CD4-positive, alpha-beta T cell (primary cell): ENCODE measurements at regions not wholly inside any gene's neighbourhood (a gene's known extent, or its start where the extent isn't known, plus 50 kb on each side); places are given as distances from the start of the nearest gene placed in this dataset.

Source experiments
- ATAC-seq: fragments of 200-7000 bp; cut with Tn5 transposase; one replicate; pipeline ENCODE4 v1.10.0; 2022; ENCODE audit warnings: mild to moderate bottlenecking; ENCODE audit not compliant: poor library complexity
- CTCF ChIA-PET: fragments of 350-600 bp; sonication (Branson Sonifier 250); formaldehyde crosslinking; loops from one replicate; lab custom pipeline; 2021; ENCODE audit warnings: antibody characterized with exemption, inconsistent platforms; lab: Charles Lee
- POLR2A ChIA-PET: fragments of 350-600 bp; sonication (Branson Sonifier 250); formaldehyde crosslinking; loops from one replicate; lab custom pipeline; 2021; ENCODE audit warnings: antibody characterized with exemption, inconsistent platforms; lab: Charles Lee
- DNase-seq, 14 experiments: peaks; one replicate each; pipeline ENCODE4 v3.0.0-alpha.2; 2013 to 2020; ENCODE audit warnings: mixed read lengths in 2 of 14
- H3K27ac ChIP-seq, 2 donors: one replicate each; pipeline versions ENCODE4 v1.5.1 to v1.7.0; 2013; ENCODE audit warnings: low read length in 2 of 2, low read depth in 1 of 2, mild to moderate bottlenecking in 1 of 2
- H3K27me3 ChIP-seq, 2 experiments: 1 replicate in 1 of 2; 2 replicates in 1 of 2; pipeline versions ENCODE4 v1.6.1 to v1.7.0; 2013; ENCODE audit warnings: low read length in 2 of 2, control low read depth in 1 of 2, mild to moderate bottlenecking in 1 of 2, moderate library complexity in 1 of 2; ENCODE audit not compliant: insufficient read depth in 2 of 2, control insufficient read depth in 1 of 2
- H3K36me3 ChIP-seq: one replicate; pipeline ENCODE4 v1.6.1; 2013; ENCODE audit warnings: low read length, control low read depth; ENCODE audit not compliant: insufficient read depth
- H3K4me1 ChIP-seq: one replicate; pipeline ENCODE4 v1.6.1; 2013; ENCODE audit warnings: low read length, control low read depth; ENCODE audit not compliant: insufficient read depth
- H3K4me3 ChIP-seq: one replicate; pipeline ENCODE4 v1.5.1; 2013; ENCODE audit warnings: mild to moderate bottlenecking, low read length, moderate library complexity
- H3K9me3 ChIP-seq, 2 experiments: 1 replicate in 1 of 2; 2 replicates in 1 of 2; pipeline versions ENCODE4 v1.6.1 to v1.7.0; 2013; ENCODE audit warnings: low read length in 2 of 2, mild to moderate bottlenecking in 2 of 2, control low read depth in 1 of 2, moderate library complexity in 1 of 2; ENCODE audit not compliant: control insufficient read depth in 1 of 2, insufficient read depth in 1 of 2
- H3K27ac Mint-ChIP-seq: one replicate; pipeline ENCODE4 v1.8.0; 2020; ENCODE audit warnings: mixed read lengths
- H3K27me3 Mint-ChIP-seq: one replicate; pipeline ENCODE4 v1.8.0; 2021; ENCODE audit warnings: mixed read lengths
- H3K36me3 Mint-ChIP-seq: one replicate; pipeline ENCODE4 v1.8.0; 2021; ENCODE audit warnings: low read depth, mixed read lengths
- H3K4me1 Mint-ChIP-seq: one replicate; pipeline ENCODE4 v1.8.0; 2021; ENCODE audit warnings: low read depth, mixed read lengths
- H3K4me3 Mint-ChIP-seq: one replicate; pipeline ENCODE4 v1.8.0; 2020; ENCODE audit warnings: mild to moderate bottlenecking, mixed read lengths
- H3K9me3 Mint-ChIP-seq: one replicate; pipeline ENCODE4 v1.8.0; 2020; ENCODE audit warnings: mixed read lengths
- intact Hi-C, 2 experiments: fragments of 100-400 bp; cut with DNase I in 1 of 2; cut with micrococcal nuclease in 1 of 2; formaldehyde crosslinking; loops; one replicate each; pipeline versions ENCODE4 v1.15.1 to v1.9.0; 2023 to 2025; cut with DNase I, micrococcal nuclease
- TF ChIP-seq, protein P1 (sequence below): fragments of 200-600 bp; IDR thresholded peaks from one replicate; pipeline ENCODE4 v1.8.0; 2022; ENCODE audit warnings: antibody characterized with exemption, mild to moderate bottlenecking

- no peaks in the 10 kb centered on the region for H3K36me3 ChIP-seq
- TF ChIP-seq, protein P1, sequence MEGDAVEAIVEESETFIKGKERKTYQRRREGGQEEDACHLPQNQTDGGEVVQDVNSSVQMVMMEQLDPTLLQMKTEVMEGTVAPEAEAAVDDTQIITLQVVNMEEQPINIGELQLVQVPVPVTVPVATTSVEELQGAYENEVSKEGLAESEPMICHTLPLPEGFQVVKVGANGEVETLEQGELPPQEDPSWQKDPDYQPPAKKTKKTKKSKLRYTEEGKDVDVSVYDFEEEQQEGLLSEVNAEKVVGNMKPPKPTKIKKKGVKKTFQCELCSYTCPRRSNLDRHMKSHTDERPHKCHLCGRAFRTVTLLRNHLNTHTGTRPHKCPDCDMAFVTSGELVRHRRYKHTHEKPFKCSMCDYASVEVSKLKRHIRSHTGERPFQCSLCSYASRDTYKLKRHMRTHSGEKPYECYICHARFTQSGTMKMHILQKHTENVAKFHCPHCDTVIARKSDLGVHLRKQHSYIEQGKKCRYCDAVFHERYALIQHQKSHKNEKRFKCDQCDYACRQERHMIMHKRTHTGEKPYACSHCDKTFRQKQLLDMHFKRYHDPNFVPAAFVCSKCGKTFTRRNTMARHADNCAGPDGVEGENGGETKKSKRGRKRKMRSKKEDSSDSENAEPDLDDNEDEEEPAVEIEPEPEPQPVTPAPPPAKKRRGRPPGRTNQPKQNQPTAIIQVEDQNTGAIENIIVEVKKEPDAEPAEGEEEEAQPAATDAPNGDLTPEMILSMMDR, result no peak
- no peak overlapping the region for H3K4me3 ChIP-seq
- H3K27me3 ChIP-seq, result no peaks in the 10 kb centered on the region
- no peaks in the 10 kb centered on the region for H3K4me1 ChIP-seq
- Mint-ChIP-seq H3K36me3 (no peaks in the 10 kb centered on the region), H3K27me3 (no peaks in the 10 kb centered on the region), H3K4me1 (no peaks in the 10 kb centered on the region), H3K27ac (no peak overlapping the region), H3K9me3 (no peaks in the 10 kb centered on the region), H3K4me3 (no peak overlapping the region)
- ATAC-seq (no peak), DNase-seq (no peak)
- ChIA-PET POLR2A (no interaction called here), CTCF (no interaction called here)
- no peak overlapping the region for H3K27ac ChIP-seq
- H3K9me3 ChIP-seq, result peaks cover 0 to 5% of the 10 kb centered on the region in 2 experiments
- intact Hi-C loops, result no loop called here
Measured at GRCh38 chr16:65617421-65617820, 495.6 kb upstream of the CDH11 start.

- no peak overlapping the region for H3K27ac ChIP-seq
- H3K4me1 ChIP-seq, result no peaks in the 10 kb centered on the region
- CTCF ChIA-PET, result no interaction called here
- Mint-ChIP-seq H3K36me3 (no peaks in the 10 kb centered on the region), H3K27me3 (no peaks in the 10 kb centered on the region), H3K4me1 (no peaks in the 10 kb centered on the region), H3K9me3 (peaks cover 15% of the 10 kb centered on the region), H3K4me3 (no peak overlapping the region), H3K27ac (no peak overlapping the region)
- H3K36me3 ChIP-seq, result no peaks in the 10 kb centered on the region
- no peaks in the 10 kb centered on the region for H3K27me3 ChIP-seq
- ATAC-seq (no peak), DNase-seq (no peak)
- no peak overlapping the region for H3K4me3 ChIP-seq
- TF ChIP-seq, protein P1, result no peak
- intact Hi-C loops, result no loop called here
- POLR2A ChIA-PET, result no interaction called here
- H3K9me3 ChIP-seq, result no peaks in the 10 kb centered on the region
Measured at GRCh38 chr16:65608455-65608854, 486.6 kb upstream of the CDH11 start.

- ChIA-PET CTCF (no interaction called here), POLR2A (no interaction called here)
- Histone ChIP-seq H3K4me3 (no peak overlapping the region), H3K36me3 (no peaks in the 10 kb centered on the region), H3K27ac (no peak overlapping the region), H3K9me3 (no peaks in the 10 kb centered on the region), H3K27me3 (no peaks in the 10 kb centered on the region), H3K4me1 (no peaks in the 10 kb centered on the region)
- Mint-ChIP-seq H3K27me3 (no peaks in the 10 kb centered on the region), H3K27ac (no peak overlapping the region), H3K4me1 (no peaks in the 10 kb centered on the region), H3K4me3 (no peak overlapping the region), H3K36me3 (no peaks in the 10 kb centered on the region), H3K9me3 (peaks cover 15% of the 10 kb centered on the region)
- no peak for ATAC-seq
- DNase-seq, result no peak
- TF ChIP-seq, protein P1, result no peak
- intact Hi-C loops, result no loop called here
Measured at GRCh38 chr16:65604771-65605170, 482.9 kb upstream of the CDH11 start.
